VCaP (cell line): ENCODE measurements at regions not wholly inside any gene's neighbourhood (a gene's known extent, or its start where the extent isn't known, plus 50 kb on each side); places are given as distances from the start of the nearest gene placed in this dataset.
A peak's percentile ranks its signal among the peaks of the same experiment; 100 is the strongest.

Experiments used
- H3K27ac ChIP-seq: fragments of 450-650 bp; 2 replicates; pipeline ENCODE4 v1.5.1; 2017
- CTCF ChIP-seq: fragments of 450-650 bp; conservative IDR thresholded peaks from 2 replicates; pipeline ENCODE4 v1.5.1; 2017; ENCODE audit warnings: mild to moderate bottlenecking, moderate library complexity

- no peak for TF ChIP-seq CTCF
- peak overlapping the region; percentile 22; the same call in 1 of the 2 replicates for H3K27ac ChIP-seq
Measured at GRCh38 chr2:37553411-37554154, 117.9 kb downstream of the CDC42EP3 start.

GRCh38 chr2:37554155-37554510 lies 117.3 kb downstream of the CDC42EP3 start:
- H3K27ac ChIP-seq = peak overlapping the region; percentile 22; the same call in 1 of the 2 replicates
- no peak for TF ChIP-seq CTCF

GRCh38 chr2:37554687-37555086 lies 116.8 kb downstream of the CDC42EP3 start:
- no peak for TF ChIP-seq CTCF
- peak overlapping the region; percentile 22; the same call in 1 of the 2 replicates for H3K27ac ChIP-seq

GRCh38 chr2:37555457-37555856 lies 116.0 kb downstream of the CDC42EP3 start:
- no peak for TF ChIP-seq CTCF
- no peak overlapping the region for H3K27ac ChIP-seq

- H3K27ac ChIP-seq = no peak overlapping the region
- TF ChIP-seq CTCF = no peak
Measured at GRCh38 chr2:37556256-37556655, 115.2 kb downstream of the CDC42EP3 start.

- TF ChIP-seq CTCF = no peak
Measured at GRCh38 chr2:37558623-37559022, 112.8 kb downstream of the CDC42EP3 start.

GRCh38 chr2:37560241-37560848 lies 111.1 kb downstream of the CDC42EP3 start:
- no peak for TF ChIP-seq CTCF
- H3K27ac ChIP-seq = peak overlapping the region; percentile 31

More at GRCh38 chr2:37558623-37559022, 112.8 kb downstream of the CDC42EP3 start:
- H3K27ac ChIP-seq = no peak overlapping the region
